ENCODE measurements at regions not wholly inside any gene's neighbourhood (a gene's known extent, or its start where the extent isn't known, plus 50 kb on each side); places are given as distances from the start of the nearest gene placed in this dataset.

- TF ChIP-seq, protein P1, sequence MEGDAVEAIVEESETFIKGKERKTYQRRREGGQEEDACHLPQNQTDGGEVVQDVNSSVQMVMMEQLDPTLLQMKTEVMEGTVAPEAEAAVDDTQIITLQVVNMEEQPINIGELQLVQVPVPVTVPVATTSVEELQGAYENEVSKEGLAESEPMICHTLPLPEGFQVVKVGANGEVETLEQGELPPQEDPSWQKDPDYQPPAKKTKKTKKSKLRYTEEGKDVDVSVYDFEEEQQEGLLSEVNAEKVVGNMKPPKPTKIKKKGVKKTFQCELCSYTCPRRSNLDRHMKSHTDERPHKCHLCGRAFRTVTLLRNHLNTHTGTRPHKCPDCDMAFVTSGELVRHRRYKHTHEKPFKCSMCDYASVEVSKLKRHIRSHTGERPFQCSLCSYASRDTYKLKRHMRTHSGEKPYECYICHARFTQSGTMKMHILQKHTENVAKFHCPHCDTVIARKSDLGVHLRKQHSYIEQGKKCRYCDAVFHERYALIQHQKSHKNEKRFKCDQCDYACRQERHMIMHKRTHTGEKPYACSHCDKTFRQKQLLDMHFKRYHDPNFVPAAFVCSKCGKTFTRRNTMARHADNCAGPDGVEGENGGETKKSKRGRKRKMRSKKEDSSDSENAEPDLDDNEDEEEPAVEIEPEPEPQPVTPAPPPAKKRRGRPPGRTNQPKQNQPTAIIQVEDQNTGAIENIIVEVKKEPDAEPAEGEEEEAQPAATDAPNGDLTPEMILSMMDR (IDR thresholded peaks at IDR 0.05; ENCODE audit: low read depth, low read length, poor library complexity, severe bottlenecking), result no peak
- no peak for TF ChIP-seq EZH2phosphoT487 (IDR thresholded peaks at IDR 0.05; ENCODE audit: borderline replicate concordance, low read length)
Observed at GRCh38 chr4:96097040-96097607, 257.2 kb downstream of the PDHA2 start.

All from DOHH2 (cell line).